GM21381 (cell line): ENCODE measurements at regions not wholly inside any gene's neighbourhood (a gene's known extent, or its start where the extent isn't known, plus 50 kb on each side); places are given as distances from the start of the nearest gene placed in this dataset.

ENCODE experiments used
- ATAC-seq: cut with Tn5 transposase; IDR thresholded peaks from one replicate; pipeline ENCODE4 v1.9.1; 2021; ENCODE audit warnings: mild to moderate bottlenecking, moderate library complexity; ENCODE audit not compliant: unreplicated experiment

- ATAC-seq = no peak
These were observed 539.2 kb downstream of the ETS1 start for GRCh38 chr11:128048121-128048520.

DNA sequence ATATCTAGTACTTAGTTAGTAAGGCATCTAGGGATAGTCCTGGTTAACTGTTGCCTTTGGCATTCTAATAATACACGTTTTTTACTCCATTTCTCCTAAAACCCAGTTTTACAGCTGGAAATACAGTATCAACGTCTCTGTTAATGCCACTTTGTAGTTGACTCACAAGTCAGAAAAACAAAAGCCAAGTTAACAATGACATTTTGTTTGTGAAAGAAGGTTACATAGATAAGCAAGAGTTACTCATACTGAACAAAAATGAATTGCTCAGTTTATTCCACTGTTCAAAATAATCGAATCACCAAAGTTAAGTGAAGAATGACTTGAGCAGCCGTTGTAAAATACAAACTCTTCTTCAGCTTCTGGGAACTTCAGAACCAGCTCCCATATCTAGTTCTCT is 540.3 kb downstream of the ETS1 start:
- no peak for ATAC-seq

- ATAC-seq = no peak
These were observed 541.1 kb downstream of the ETS1 start for GRCh38 chr11:128046213-128046612.

GRCh38 chr11:128045094-128045725 is 542.1 kb downstream of the ETS1 start:
- ATAC-seq = no peak

GRCh38 chr11:128042290-128042751 is 545.0 kb downstream of the ETS1 start:
- no peak for ATAC-seq

GRCh38 chr11:128040603-128041002 is 546.8 kb downstream of the ETS1 start:
- ATAC-seq = no peak

DNA sequence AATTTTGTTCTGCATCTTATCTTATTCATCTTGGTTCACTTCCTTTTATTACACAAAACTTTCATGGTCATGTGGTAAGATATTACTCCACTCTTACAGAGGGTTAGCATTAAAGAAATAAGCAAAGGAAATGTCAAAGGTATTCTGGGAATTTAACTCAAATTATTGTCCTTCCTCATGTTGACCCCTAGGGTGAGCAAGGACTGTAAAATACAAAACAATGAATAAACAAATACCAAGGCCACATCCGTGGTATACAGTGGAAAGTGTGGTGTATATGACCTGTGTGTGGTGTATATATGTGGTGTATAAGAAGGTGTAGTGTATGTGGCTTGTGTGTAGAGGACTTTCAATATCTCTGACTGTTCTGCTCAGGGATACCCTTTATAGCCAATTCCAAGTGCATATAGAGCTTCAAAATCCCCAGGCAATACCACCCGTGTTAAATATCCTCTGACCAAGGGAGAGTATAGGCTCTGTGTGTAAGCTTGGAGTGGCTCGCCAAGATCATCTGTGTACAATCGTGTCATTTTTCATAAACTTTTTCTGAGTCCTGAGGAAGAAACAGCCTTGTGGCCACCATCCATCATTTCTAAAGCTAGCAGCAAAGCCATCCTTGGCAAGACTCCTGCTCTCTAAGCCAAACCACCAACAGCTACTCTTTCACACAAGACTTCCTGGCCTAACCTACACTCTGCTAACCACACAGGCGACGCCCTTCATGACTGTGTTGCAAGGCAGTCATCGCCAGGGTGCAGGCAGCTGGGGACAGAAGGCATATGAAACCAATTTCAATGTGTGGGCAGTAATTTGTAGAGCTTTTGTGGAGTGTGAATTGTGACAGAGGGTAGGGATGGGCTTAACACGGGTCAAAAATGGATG is 548.0 kb downstream of the ETS1 start:
- ATAC-seq = peak; percentile 94

DNA sequence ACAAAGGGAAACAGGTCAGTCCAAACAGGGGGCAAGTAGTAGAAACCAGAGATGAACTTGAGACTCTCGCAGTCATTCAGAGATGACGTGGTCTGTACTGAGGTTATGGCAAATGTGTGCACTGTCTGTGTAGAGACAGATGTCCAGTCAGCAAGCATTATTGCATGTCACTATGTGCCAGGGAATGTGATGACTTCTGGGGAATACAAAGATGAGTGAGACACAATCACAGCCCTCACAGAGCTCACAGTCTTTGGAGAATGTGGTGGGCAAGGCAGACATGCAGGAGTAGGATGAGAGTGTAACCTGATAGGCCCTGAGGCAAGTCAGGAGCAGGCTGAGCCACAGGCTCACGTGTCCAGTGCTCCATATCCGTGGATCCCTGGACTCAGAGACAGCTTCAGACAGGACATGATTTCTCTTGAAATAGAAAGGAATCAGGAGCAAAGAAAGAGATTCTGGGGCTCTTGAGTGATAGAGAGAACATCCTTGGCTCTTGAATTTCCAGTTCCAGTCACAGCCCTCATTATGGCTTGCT is 550.7 kb downstream of the ETS1 start:
- no peak for ATAC-seq

- no peak for ATAC-seq
These were observed 551.4 kb downstream of the ETS1 start for GRCh38 chr11:128036006-128036405.

DNA sequence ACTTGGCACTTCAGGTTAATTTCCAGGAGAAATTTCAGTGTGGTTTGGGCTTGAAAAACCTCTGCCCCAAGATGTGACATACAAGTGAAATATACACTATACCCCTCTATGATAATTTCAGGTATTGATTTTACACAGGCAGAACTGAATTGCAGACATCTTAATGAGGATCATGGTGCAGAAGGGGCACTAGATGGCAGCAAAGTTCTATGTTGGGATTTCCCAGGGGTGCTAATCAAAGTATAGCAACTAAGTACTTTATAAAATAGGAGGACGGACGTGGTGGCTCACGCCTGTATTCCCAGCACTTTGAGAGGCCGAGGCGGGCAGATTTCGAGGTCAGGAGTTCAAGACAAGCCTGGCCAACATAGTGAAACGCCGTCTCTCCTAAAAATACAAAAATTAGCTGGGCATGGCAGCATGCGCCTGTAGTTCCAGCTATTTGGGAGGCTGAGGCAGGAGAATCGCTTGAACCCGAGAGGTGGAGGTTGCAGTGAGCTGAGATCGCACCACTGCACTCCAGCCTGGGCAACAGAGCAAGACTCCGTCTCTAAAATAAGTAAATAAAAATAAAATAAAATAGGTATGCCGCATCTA is 555.7 kb downstream of the ETS1 start:
- ATAC-seq = peak; percentile 86

DNA sequence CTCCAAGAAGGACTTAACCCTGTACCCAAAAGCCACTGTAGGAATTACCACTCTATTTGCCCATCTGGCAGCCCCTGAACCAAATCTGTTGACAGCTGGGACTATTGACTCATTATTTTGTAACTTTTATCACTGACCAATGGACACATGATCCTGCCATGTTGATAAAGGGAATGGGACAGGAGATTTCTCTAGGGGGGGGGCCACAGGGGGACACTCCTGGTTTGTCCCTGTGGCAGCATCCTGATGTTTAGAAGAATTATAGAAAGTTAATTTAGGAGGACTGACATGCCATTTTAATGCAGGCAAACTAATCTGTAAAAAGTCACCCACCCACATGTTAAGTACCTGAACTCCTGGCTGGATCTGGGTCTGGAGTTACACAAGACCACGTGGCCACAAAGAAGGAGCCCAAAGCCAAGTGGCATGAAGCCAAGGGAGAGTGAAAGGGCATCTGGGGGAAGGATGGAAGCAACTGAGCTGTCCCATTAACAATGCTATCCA is 558.1 kb downstream of the ETS1 start:
- ATAC-seq = no peak

GRCh38 chr11:128026596-128026995 is 560.8 kb downstream of the ETS1 start:
- no peak for ATAC-seq

GRCh38 chr11:128022761-128023160 is 564.6 kb downstream of the ETS1 start:
- no peak for ATAC-seq

GRCh38 chr11:128022007-128022368 is 565.4 kb downstream of the ETS1 start:
- ATAC-seq = peak; percentile 51

DNA sequence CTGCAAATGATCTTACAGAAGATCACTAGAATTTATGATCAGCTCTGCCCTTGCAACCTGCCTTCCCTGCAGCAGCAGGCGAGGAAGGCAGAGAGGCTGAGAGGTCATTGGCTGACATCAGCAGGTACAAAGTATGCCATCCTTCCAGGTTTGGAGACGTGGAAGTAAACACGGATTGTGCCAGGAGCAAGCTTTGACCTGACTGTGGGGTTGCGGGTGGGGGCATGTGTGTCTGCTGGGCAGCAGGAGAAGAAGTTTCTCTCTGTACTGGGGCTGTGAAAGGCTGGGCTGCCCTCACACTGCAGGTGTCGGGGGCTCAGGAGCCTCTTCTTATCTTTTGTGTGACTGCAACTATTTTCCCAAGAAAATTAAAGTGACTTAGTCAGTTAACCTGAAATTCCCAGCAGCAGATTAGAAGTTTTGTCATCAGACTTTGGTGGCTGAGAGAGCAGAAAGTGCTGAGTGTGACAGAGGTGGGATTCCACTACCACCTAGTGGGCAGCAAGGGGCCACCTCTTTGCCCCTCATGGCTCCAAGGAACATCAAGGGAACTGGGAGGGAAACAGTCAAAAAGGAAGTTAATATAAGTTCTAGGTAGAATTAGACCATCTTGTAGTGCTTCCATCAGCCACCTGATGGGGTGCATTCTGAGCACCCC is 565.9 kb downstream of the ETS1 start:
- ATAC-seq = no peak

GRCh38 chr11:128018692-128019091 is 568.7 kb downstream of the ETS1 start:
- ATAC-seq = no peak

- no peak for ATAC-seq
These were observed 581.8 kb downstream of the ETS1 start for GRCh38 chr11:128005562-128005961.

DNA sequence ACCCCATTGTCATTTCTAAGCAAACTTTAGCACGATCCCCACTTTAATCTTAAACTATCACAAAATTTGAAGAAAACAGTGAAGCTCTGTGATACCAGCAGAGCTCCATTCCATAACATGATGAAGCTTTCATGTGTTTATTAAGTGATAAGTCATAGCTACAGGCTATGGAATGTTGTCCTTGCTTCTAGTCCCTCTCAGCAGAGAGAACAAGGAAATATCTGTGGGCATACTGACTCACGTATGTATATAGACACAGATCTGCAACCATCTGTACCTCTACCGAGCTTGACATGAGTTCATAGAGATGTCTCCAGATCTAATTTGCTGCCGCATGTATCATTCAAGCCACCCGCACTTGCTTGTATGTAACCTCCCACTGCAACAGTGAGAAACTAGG is 588.9 kb downstream of the ETS1 start:
- ATAC-seq = no peak

- ATAC-seq = no peak
These were observed 589.8 kb downstream of the ETS1 start for GRCh38 chr11:127997594-127997993.

DNA sequence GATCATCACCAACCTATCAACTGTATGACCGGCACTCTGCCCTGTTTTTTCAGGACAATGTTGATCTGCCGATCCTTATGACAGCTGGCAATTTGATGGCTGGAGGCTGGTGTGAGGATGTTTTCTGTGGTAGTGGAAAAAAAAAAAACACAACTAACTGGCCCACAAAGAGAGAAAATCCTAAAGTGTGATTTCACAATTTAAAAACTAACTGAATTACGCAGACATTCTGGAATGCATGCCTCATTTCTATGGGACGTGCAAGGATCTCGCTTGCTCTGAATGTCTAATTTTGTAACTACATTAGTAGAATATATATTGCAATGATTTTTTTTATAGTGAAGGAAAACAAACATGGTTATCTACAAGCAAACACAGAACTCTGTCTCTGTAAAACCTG is 590.5 kb downstream of the ETS1 start:
- no peak for ATAC-seq

- ATAC-seq = no peak
These were observed 591.4 kb downstream of the ETS1 start for GRCh38 chr11:127995921-127996320.
